Embryonic facial prominence (tissue), 1 donor: ENCODE measurements at regions not wholly inside any gene's neighbourhood (a gene's known extent, or its start where the extent isn't known, plus 50 kb on each side); places are given as distances from the start of the nearest gene placed in this dataset.
"Not testable (repeated sequence)": the region's sequence is repeated elsewhere in the genome, so short reads cannot be mapped to it uniquely, and the experiment has no call there.

ENCODE experiments used
- DNase-seq: peaks from one replicate; pipeline ENCODE4 v3.0.0-alpha.2; 2016; ENCODE audit errors: extremely low spot score

DNA sequence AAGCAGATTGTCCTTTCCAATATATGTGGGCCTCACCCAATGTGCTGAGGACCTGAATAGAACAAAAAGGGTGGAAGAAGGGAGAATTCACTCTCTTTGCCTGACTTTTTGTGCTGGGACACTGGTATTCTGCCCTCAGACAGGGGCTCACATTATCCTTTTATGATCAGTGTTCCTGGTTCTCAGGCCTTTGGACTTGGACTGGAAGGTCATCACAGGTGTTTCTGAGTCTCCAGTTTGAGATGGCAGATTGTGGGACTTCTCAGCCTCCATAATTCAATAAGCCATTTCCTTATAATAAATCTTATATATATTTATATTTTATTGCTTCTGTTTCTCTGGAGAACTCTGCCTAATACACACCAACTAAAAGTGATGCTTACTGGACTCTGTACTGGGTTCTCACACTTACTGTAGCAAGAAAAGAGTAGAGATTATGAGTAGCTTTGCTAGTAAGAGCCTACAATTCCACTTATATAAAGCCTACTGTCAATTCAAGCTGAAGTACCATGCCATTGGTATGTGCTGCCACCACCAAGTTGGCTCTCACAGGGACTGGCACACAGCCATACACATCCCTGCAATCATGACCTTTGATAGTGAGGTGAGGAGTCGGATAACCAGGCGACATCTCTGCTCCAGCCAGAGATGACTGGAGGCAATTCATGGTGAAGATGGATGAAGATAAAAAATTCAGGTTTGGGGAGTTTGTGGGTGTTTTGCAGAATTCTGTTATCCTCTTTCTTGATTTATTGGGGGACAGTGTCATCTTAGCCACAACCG is 130.7 kb upstream of the NR3C1 start:
- DNase-seq = no peak

DNA sequence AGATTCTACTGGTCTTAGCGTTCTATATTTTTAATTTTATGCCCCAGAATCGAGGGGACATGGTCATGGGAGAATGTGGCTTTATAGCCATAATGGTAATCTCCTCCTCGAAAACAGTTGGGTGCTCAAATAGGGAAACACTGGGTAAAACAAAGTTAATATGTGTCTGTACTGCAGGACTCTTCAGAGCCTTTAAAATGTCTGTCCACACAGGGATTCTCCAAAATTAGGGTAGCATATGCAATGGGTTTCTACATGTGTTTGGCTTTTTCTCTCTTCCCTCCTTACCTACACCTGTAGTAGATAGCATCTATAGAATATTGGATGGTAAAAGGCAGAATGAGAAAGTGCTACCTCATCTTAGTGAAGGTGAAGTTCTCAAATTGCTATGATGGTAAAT is 130.0 kb upstream of the NR3C1 start:
- no peak for DNase-seq

DNA sequence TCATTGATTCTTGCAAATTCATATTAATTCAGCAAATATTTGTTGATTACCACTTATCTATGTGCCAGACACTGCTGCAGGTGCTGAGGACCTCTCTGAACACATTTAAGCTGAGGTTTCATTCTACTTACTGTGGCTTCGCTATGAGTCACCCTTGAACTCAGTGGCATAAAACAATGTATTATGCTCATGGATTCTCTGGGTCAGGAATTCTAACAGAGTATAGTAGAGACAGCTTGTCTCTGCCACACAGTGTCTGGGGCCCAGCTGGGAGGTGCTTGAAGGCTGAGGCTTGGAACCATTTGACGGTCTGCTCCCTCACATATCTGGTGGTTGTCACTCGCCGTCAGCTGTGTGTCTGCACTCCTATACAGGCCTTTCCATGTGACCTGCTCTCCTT is 124.3 kb upstream of the NR3C1 start:
- DNase-seq = no peak

DNA sequence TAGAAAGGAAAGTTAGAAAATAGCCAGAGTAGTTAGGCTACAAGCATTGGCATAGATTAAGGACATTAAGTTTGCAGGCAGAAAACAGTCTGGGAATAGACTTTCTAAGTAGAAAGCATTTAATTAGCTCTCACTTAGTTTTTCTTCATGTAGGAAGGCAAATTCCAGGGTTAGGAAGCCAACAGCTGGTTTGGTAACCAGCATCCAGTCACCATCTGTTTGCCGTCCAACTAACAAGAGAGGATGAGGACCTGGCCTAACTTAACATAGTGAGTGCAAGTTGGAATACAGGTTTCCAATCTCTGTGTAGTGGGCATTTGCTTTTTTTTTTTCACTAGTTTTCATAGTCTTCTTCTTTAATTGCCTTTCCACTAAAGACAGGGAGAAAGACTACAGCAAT is 121.7 kb upstream of the NR3C1 start:
- no peak for DNase-seq

DNA sequence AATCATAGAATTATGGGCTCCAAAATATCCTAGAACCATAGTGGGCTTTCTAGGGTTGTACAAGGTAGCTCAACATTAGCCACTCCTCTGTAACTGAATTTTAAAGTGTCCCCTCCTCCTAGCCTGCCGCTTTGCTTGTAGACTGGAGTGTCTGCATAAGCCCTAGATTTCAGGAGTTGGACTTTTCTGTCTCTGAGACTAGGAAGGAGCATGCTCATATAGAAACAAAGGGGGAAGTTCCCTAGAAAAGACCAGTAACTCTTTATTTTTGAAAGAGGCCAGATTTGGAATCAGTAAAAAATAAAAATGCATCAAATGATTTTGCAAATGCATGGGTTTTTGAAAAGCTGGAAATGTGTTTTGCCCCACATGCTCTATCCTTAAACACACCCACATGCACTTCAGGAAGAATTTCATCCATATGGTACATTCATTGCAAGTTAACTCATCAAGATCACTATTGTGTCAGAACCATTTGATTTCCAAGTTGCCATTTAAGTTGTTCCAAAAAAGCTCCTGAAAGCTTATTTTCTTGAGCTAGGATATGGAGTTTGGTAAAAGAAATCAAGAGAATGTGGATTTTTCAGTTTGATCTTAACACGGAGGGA is 121.0 kb upstream of the NR3C1 start:
- no peak for DNase-seq

DNA sequence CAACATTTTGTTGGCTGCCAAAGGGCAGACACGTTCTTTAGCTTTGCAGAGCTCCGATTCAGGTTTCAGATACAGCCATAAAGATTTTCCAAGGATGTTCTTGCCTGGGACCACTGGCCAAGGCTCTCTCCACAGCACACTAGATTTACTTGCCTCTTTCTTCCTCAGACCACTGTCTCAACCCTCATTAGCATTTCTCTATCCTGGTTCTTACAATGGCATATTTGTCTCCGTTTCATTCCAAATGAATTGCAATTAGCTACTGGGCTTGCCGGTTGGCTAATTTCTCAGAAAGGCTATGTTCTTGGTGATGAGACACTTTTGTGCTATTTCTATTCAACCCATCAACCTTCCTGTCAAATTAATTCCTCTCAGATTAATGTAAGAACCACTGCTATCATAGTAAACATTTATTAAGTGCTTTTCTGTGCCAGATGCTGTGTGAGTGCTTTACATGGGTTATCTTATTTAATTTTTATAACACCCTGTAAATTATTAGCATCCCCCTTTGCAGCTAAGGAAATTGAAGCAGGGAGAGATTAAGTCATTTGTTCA is 118.4 kb upstream of the NR3C1 start:
- DNase-seq = no peak

DNA sequence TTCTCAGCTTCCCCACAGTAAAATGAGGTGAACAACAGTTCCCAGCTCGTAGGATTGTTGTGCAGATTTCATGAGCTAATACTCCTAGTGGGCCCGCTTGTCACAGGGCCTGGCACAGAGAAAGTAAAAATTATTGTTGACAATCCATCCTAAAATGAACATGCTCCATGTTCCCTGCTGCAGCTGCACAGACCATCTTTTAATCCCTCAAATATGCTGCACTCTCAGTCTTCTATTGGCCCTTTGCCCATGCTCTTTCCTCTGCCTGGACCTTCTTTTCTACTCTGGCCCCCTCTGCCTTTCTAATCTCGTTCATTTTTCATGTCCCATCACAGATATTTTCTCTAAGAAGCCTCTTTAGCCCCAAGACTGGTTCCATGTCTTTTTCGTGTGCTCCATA is 117.7 kb upstream of the NR3C1 start:
- no peak for DNase-seq

DNA sequence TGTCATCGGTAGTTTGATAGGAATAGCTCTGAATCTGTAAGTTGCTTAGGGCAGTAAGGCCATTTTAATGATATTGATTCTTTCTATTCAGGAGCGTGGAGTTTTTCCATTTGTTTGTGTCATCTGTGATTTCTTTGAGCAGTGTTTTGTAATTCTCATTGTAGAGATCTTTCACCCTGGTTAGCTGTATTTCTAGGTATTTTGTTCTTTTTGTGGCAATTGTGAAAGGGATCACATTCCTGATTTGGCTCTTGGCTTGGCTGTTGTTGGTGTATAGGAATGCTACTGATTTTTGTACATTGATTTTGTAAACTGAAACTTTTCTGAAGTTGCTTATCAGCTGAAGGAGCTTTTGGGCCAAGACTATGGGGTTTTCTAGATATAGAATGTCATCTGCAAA is 115.7 kb upstream of the NR3C1 start:
- not testable (repeated sequence) for DNase-seq

DNA sequence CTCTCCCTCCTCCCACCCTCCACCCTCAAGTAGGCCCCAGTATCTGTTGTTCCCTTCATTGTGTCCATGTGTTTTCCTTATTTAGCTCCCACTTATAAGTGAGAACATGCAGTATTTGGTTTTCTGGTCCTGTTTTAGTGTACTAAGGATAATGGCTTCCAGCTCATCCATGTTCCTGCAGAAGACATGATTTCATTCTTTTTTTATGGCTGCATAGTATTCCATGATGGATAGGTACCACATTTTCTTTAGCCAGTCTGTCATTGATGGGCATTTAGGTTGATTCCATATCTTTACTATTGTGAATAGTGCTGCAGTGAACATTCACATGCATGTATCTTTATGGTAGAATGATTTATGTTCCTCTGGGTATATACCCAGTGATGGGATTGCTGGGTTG is 114.3 kb upstream of the NR3C1 start:
- not testable (repeated sequence) for DNase-seq

DNA sequence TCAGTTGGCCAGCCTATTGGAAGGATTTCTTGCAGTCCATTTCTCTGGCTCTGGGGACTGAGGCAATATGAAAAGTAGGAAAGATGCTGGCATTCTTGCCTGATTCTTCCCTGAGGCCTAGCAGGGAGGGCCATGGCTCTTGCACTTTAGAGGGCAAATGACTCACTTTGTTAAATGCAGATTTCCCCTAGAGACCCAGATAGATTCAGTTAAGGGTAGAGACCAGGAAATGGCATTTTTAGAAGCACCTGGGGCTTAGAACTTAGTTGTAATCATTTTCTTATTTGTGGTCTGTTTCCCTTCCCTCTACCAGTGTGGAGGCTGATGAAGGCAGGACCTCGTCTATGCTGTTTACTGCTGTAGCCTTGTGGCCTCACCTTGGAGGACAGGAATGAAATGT is 112.8 kb upstream of the NR3C1 start:
- no peak for DNase-seq

DNA sequence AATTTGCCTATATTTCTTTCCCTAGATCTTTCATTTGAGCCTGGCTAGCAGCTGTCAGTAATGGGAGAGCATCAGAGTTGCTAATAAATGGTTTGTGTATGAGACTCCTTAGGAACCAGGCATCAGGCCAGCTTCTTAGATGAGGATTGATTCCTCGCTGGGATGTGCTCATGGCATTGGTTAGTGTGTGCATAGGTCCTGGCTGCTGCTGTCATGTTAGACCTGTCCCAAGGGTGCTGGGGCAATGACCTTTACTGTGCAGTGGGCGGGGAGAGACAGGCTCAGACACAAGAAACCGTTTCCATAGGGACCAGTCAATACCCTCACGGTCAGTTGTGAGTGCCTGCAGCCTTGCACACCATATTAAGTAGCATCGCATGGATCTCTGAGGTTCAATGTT is 112.3 kb upstream of the NR3C1 start:
- DNase-seq = peak; percentile 51

DNA sequence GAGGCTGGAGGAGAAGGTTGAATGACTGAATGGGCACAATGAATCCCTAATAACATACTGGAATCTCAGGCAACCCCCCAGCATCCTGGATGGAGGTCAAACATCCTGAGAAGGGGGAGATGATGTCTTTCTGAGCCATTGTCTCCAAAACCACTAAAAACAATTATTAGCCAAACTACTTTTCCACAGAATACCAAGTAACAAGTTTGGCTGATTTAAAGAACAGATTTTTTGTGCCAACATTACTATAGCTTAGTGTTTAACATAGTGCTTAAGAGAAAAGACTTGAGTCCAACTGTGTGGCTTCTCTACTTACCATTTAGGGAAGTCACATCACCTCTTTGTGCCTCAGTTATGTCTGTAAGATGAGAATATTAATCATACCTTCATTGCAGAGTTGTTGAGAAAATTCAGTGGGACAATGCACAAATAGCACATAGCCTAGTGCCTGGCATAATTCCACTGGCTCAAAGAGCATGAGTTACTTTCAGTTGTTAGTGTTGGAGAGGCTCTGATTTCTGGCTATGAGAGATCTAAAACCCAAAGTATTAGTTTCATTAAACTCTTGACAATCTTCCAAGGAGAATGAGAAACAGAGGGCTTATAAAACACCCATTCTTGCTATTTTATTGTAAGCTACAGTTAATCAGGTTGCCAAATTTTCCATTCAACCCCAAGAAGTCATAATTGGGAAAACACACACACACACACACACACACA is 111.3 kb upstream of the NR3C1 start:
- peak; percentile 58 for DNase-seq

DNA sequence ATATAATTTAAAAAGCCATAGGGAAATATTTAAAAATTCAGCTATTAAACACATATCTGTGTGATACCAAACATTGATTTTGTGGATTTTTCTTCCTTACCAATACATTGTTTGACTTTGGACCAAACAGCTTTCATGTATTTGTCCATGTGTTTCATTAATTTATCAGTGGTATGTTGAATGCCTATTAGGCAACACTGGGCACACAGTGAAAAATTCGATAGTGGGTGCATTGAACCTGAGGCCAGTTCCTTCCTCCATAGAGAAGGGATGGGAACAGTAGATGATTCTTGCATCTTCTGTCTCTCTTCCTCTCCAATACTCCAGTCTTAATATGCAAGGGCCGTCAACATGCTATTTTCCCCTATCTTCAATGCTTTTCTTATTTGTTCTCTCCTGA is 110.2 kb upstream of the NR3C1 start:
- DNase-seq = no peak

DNA sequence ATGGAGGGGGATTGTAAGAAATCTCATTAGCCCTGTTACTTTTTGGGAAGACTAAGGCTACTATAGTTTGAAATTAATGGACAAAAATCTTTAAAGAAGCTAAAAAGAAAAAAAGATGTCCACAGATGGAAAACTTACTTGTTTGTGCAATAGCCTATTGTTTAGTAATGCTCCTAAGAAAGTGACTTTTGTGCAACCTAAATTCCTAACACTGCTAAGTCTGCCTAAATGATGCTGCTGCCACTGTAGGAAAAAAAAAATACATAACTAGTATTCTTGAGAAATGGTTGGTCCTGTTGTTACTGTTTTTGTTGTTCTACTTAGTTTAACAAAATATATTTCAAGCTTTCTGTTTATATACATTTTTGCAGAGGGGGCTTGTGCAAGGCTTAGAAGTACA is 108.2 kb upstream of the NR3C1 start:
- DNase-seq = no peak

DNA sequence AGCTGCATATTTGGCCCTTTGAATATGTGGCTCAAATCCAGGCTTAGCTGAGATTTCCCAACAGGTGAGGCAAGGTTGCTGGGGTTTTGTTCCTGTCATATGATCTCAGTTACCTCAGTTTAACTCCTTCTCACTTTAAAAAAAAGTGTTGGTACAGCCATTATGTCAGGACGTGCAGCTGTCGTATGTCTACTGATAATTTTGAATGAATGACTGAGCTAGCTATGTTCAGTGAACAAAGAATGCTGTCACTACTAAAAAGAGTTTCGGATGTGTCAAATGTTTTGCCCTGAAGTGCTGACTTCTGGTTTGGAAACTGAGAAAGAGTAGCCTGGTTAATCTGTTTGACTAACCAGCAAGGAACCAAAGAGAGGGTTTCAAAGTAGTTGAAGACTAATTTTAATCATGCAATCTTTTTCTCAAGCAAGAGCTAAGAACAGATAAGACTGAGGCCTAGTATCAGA is 106.3 kb upstream of the NR3C1 start:
- no peak for DNase-seq

DNA sequence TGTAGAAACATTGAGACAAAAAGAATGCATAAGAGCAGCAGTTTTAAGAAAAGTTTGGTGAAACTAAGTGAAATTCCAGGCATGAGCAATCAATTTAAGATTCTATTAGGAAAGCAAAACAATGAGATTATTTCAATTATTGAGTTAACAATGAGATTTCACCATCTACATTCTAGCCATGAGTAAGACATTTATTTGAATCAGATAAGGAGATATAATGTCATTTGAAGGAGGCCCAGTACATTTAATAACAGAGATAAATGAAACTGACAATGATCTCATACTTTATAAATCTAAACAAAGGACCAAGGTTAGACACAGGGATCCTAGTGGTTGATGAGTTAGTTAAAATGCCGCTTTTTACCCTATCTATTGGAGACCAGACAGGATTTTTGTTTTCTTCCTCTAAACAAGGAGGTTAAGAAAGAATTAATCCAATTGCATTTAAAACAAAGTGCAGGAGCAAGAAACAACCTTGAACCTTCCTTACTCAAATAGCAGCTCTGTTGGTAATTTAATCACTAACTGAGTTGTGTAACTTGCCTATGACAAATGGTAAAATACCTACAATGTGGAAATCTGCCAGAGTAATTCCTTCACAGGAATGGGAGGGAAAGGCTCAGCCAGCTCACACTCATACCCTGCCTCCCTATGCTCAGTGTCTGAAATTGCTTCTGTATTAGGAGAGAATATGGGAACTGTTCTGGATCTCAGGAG is 103.5 kb upstream of the NR3C1 start:
- no peak for DNase-seq

DNA sequence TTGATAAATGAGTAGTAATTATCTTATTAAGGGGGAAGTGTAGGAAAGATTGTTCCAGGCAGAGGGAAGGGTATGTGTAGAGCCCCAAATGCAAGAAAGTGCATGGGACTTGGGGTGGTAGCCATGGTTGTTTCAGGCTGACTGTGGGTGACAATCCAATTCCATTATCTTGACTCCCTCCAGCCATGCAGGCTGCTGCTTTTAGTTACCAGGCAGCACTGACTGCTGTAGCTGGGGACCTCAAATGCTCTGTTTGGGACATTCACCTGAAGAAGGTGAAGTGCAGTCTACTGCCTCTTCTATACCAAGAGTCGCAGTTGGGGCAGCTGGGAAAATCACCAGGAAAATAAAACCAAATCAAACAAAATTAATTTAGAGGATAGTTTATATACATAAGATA is 102.4 kb upstream of the NR3C1 start:
- no peak for DNase-seq

DNA sequence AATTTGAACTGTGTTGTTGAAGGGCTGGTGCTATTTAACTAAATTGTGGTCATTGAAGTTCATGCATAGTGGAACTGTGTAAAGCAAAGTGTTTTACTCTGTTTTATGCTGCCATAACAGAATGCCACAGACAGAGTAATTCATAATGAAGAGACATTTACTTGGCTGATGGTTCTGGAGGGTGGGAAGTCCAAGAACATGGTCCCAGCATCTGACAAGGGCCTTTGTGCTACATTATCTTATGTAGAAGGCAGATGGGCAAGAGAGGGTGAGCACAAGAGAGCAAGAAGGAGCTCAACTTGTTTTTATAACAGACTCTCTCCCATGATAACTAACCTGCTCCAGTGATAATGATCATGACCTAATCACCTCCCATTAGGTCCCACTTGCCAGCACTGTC is 101.9 kb upstream of the NR3C1 start:
- DNase-seq = no peak

DNA sequence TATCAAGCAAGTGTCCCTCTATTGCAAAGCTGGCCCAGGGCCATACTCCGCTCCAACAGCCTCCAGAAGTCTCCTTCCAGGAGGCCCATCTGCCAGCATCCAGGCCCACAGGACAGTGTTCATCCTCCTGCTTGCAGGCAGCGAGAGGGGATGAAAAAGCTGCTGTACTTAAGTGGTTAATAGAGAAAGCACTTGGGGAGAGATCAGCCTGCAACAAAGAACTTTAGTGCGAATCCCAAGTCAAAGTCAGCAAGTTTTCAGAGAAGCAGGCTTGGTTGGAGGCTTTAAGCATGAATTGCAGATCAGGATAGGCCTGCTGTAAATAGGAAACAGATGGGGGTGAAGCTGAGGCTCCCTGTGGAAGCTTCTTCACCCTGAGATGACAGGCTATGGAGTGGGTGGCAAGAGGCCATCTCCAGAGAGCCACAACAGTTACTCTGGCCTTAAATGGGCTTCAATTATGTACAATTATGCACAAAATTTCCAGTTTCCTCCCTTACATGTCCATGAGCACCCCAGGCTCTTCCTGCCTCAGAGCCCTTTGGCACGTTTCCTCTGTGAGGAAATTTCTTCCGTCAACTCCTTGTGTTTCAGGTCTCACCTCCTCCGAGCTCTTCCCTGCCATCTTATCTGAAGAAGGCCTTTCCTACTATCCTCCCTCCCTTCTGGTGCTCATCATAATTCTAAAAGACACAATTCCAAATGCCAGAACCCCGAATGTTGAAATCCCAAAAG is 98.0 kb upstream of the NR3C1 start:
- DNase-seq = peak; percentile 37

DNA sequence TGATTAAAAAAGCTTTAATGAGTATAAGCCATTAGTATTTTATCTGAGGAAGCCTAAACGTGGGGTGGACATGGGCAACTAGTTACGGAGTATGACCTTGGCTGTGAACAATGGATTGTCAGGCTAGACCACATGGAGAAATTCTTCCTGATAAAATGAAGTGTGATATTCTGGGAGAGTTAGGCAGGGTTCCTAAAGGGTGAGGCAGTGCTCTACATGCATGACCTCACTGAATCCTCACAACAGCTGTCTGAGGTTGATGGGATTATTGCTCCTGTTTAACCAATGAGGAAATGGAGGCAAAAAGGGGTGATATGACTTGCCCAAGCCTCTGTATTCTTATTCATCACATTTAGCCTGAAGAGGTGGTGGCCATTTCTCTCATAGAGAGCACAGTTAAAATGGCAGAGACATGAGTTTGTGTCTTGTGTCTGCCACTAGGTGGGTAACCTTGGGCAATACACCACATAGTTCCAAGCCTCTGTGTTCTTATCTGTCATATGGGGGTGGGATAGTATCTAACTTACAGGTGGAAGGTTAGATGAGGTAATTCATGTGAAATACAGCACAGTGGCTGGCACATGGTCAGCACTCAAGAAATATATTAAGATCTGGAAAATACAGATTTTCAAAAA is 96.1 kb upstream of the NR3C1 start:
- no peak for DNase-seq

DNA sequence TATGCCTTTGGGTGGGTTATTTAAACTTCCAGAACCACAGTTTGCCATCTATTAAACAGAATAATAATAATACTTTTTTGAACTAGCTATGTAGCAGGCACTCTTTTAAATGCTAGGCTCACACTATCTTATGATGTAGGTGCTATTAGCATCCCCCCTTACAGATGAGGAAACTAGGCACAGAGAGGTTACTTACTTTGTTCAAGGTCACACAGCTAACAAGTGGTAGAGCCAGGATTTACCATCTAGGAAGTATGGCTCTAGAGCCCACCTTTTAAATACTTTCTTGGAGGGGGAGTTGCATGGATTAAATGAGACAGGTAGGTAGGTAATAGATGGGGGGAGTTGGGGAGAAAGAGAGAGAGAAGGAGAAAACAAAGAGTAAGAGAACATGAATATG is 95.3 kb upstream of the NR3C1 start:
- DNase-seq = no peak
